Epithelial cell of prostate (primary cell): ENCODE measurements at regions not wholly inside any gene's neighbourhood (a gene's known extent, or its start where the extent isn't known, plus 50 kb on each side); places are given as distances from the start of the nearest gene placed in this dataset.
"Not testable (repeated sequence)": the region's sequence is repeated elsewhere in the genome, so short reads cannot be mapped to it uniquely, and the experiment has no call there.

Experiments
- DNase-seq: peaks from one replicate; pipeline ENCODE4 v3.0.0-alpha.2; 2011; ENCODE audit warnings: low read depth, low spot score
- H3K27ac ChIP-seq: fragments of 450-650 bp; 2 replicates; pipeline ENCODE4 v1.5.1; 2017; ENCODE audit warnings: mild to moderate bottlenecking

GRCh38 chr1:31485166-31485565 is 72.2 kb downstream of the SERINC2 start:
- no peak overlapping the region for H3K27ac ChIP-seq
- no peak for DNase-seq

GRCh38 chr1:31487143-31487542 is 74.1 kb downstream of the SERINC2 start:
- DNase-seq, result no peak
- no peak overlapping the region for H3K27ac ChIP-seq

- no peak overlapping the region for H3K27ac ChIP-seq
- no peak for DNase-seq
Measured at GRCh38 chr1:31487721-31488293, 74.8 kb downstream of the SERINC2 start.

- no peak for DNase-seq
- H3K27ac ChIP-seq, result no peak overlapping the region
Measured at GRCh38 chr1:31488528-31488927, 75.5 kb downstream of the SERINC2 start.

- H3K27ac ChIP-seq, DNase-seq: not testable (repeated sequence)
Measured at GRCh38 chr1:31489575-31489974, 76.6 kb downstream of the SERINC2 start.

DNA sequence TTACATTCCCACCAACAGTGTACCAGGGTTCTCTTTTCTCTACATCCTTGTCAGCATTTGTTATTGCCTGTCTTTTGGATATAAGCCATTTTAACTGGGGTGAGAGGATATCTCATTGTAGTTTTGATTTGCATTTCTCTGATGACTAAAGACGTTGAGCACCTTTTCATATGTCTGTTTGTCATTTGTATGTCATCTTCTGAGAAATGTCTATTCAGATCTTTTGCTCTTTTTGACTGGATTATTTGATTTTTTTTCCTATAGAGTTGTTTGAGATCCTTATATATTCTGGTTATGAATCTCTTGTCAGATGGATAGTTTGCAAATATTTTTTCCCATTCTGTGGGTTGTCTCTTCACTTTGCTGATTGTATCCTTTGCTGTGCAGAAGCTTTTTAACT is 77.6 kb downstream of the SERINC2 start:
- DNase-seq, H3K27ac ChIP-seq: not testable (repeated sequence)

- H3K27ac ChIP-seq, DNase-seq: not testable (repeated sequence)
Measured at GRCh38 chr1:31495351-31495750, 81.0 kb upstream of the TINAGL1 start.

DNA sequence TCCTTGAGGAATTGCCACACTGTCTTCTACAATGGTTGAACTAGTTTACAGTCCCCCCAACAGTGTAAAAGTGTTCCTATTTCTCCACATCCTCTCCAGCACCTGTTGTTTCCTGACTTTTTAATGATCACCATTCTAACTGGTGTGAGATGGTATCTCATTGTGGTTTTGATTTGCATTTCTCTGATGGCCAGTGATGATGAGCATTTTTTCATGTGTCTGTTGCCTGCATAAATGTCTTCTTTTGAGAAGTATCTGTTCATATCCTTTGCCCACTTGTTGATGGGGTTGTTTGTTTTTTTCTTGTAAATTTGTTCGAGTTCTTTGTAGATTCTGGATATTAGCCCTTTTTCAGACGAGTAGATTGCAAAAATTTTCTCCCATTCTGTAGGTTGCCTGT is 80.5 kb upstream of the TINAGL1 start:
- not testable (repeated sequence) for H3K27ac ChIP-seq, DNase-seq

- no peak overlapping the region for H3K27ac ChIP-seq
- no peak for DNase-seq
Measured at GRCh38 chr1:31497601-31498000, 78.7 kb upstream of the TINAGL1 start.

- no peak overlapping the region for H3K27ac ChIP-seq
- no peak for DNase-seq
Measured at GRCh38 chr1:31498376-31499040, 77.8 kb upstream of the TINAGL1 start.

DNA sequence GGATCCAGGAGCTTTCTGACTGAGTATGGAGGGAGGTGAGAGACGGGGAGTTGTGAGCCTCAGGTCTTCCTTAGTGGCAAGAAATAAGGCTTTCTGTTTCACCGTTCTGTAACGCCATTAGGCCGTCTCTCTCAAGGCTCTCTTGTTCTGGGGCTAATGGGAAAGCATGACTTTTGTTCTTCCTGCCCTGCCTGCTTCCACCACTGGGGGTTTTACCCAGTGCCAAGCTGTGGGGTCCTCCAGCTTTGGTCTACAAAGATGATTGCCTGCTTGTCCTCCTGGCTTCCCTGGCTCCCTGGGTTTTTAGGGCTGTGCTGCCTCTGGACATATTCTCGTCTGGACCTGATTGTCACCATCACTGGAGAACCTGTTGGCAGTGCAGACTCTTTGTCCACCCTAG is 74.8 kb upstream of the TINAGL1 start:
- no peak overlapping the region for H3K27ac ChIP-seq
- no peak for DNase-seq

GRCh38 chr1:31502253-31502652 is 74.1 kb upstream of the TINAGL1 start:
- no peak overlapping the region for H3K27ac ChIP-seq
- no peak for DNase-seq

DNA sequence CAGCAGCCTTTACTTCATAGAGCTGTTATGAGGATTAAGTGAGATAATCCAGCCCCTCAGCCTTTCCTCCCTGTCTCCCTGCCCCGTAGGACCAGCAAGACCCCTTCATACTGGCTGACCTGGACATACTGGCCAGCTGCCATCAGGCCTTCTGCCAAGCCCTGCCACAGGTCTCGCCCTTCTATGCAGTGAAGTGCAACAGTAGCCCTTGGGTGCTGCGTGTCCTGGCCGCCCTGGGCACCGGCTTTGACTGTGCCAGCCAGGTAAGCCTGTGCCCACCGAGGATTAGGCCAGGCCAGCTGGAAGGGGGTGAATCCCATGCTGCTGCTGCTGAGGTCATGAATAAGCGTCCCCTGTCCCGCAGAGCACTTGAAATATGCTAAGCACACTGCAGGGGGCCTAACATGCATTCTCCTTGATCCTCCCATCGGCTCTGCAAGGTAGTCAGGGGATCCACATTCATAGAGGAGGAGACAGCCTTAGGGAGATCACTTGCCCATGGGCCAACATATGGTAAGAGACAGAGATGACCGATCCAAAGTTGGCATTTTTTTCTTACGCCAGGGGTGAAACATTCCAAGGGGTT is 73.3 kb upstream of the TINAGL1 start:
- no peak for DNase-seq
- H3K27ac ChIP-seq, result no peak overlapping the region

DNA sequence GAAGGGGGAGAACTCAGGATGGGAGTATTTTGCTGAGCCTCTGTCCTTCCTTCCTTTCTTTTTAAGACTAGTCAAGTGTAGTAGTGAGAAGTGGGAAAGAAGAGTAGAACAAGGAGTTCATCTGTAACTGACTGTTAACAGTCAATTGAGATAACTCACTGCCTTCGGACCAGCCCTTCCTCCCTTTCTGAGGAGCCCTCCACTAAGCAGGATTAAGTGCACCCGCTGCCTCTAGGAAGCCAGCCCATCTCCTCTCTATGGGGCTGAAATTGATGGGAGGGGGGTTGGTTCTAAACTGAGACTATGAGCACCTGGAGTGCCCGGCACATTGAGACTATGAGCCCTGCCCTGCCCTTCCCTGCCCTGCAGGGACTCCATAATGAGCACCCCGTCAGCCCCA is 72.7 kb upstream of the TINAGL1 start:
- H3K27ac ChIP-seq, result no peak overlapping the region
- no peak for DNase-seq

DNA sequence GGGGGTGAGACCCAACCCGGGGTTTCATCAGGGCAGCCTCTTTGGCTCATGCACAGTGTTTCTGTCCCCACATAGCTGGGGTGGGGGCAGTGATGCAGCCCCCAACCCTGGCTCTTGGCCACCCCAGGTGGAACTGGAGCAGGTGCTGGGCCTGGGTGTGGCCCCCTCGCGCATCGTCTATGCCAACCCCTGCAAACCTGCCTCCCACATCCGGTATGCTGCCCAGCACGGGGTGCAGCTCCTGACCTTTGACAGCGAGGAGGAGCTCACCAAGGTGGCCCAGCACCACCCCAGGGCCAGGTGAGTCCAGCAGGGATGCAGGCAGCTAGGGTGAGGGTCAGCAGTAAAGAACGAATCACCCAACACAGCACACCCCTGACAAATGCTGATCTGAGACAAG is 72.3 kb upstream of the TINAGL1 start:
- H3K27ac ChIP-seq, result no peak overlapping the region
- no peak for DNase-seq

GRCh38 chr1:31505911-31506497 is 70.3 kb upstream of the TINAGL1 start:
- no peak overlapping the region for H3K27ac ChIP-seq
- DNase-seq, result no peak

GRCh38 chr1:31507221-31507620 is 69.1 kb upstream of the TINAGL1 start:
- no peak for DNase-seq
- H3K27ac ChIP-seq, result no peak overlapping the region

GRCh38 chr1:31507676-31508530 is 68.4 kb upstream of the TINAGL1 start:
- no peak for DNase-seq
- H3K27ac ChIP-seq, result no peak overlapping the region

- H3K27ac ChIP-seq, result no peak overlapping the region
- no peak for DNase-seq
Measured at GRCh38 chr1:31509124-31510072, 66.9 kb upstream of the TINAGL1 start.

DNA sequence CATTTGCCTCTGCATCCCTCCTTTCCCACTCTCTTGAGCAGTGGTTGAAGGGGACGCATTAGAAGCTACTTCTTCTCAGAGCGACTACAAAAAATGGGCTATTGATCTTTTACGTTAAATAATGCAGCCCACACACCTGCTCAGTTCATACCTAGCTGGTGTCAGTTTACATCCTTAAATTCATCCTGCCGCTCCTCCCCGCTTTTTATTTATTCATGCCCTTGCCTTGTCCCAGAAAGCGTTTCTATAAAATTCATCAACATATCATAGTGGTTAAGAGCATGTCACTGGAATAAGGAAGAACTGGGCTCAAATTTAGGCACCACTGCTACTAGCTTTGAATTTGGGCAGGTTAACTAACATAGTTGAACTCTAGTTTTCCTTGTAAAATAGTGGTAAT is 66.0 kb upstream of the TINAGL1 start:
- DNase-seq, result no peak
- no peak overlapping the region for H3K27ac ChIP-seq
